CD4-positive, alpha-beta T cell treated with Interleukin-17A for 1 hour (primary cell): ENCODE measurements at regions not wholly inside any gene's neighbourhood (a gene's known extent, or its start where the extent isn't known, plus 50 kb on each side); places are given as distances from the start of the nearest gene placed in this dataset.

Experiments used
- DNase-seq: peaks from one replicate; pipeline ENCODE4 v3.0.0-alpha.2; 2020

- DNase-seq: no peak
Measured at GRCh38 chr4:164438321-164438720, 315.6 kb upstream of the SMIM31 start.

- no peak for DNase-seq
Measured at GRCh38 chr4:164439037-164439436, 314.9 kb upstream of the SMIM31 start.

- no peak for DNase-seq
Measured at GRCh38 chr4:164440199-164440598, 313.7 kb upstream of the SMIM31 start.

- no peak for DNase-seq
Measured at GRCh38 chr4:164441109-164441508, 312.8 kb upstream of the SMIM31 start.

- no peak for DNase-seq
Measured at GRCh38 chr4:164442180-164442579, 311.8 kb upstream of the SMIM31 start.

- DNase-seq: no peak
Measured at GRCh38 chr4:164446516-164446915, 307.4 kb upstream of the SMIM31 start.

GRCh38 chr4:164461901-164462300, 292.0 kb upstream of the SMIM31 start:
- DNase-seq: no peak

GRCh38 chr4:164462471-164462870, 291.5 kb upstream of the SMIM31 start:
- DNase-seq: no peak

GRCh38 chr4:164464313-164464712, 289.6 kb upstream of the SMIM31 start:
- DNase-seq: no peak

- no peak for DNase-seq
Measured at GRCh38 chr4:164467493-164467892, 286.4 kb upstream of the SMIM31 start.

GRCh38 chr4:164481306-164482091, 272.4 kb upstream of the SMIM31 start:
- DNase-seq: no peak

GRCh38 chr4:164482092-164482404, 271.9 kb upstream of the SMIM31 start:
- DNase-seq: no peak

- no peak for DNase-seq
Measured at GRCh38 chr4:164482758-164483157, 271.2 kb upstream of the SMIM31 start.

GRCh38 chr4:164483711-164484110, 270.2 kb upstream of the SMIM31 start:
- DNase-seq: no peak

- no peak for DNase-seq
Measured at GRCh38 chr4:164484551-164484950, 269.4 kb upstream of the SMIM31 start.

GRCh38 chr4:164485136-164485535, 268.8 kb upstream of the SMIM31 start:
- no peak for DNase-seq

GRCh38 chr4:164488114-164488513, 265.8 kb upstream of the SMIM31 start:
- no peak for DNase-seq

- no peak for DNase-seq
Measured at GRCh38 chr4:164501074-164501473, 252.9 kb upstream of the SMIM31 start.

- no peak for DNase-seq
Measured at GRCh38 chr4:164503874-164504273, 250.1 kb upstream of the SMIM31 start.

GRCh38 chr4:164508097-164508496, 245.8 kb upstream of the SMIM31 start:
- DNase-seq: no peak

GRCh38 chr4:164508771-164509170, 245.2 kb upstream of the SMIM31 start:
- no peak for DNase-seq

GRCh38 chr4:164509951-164510350, 244.0 kb upstream of the SMIM31 start:
- no peak for DNase-seq

GRCh38 chr4:164512124-164512523, 241.8 kb upstream of the SMIM31 start:
- no peak for DNase-seq

- DNase-seq: no peak
Measured at GRCh38 chr4:164514765-164515164, 239.2 kb upstream of the SMIM31 start.

GRCh38 chr4:164524789-164525188, 229.1 kb upstream of the SMIM31 start:
- DNase-seq: no peak
